Endodermal cell (in vitro differentiated cells): ENCODE measurements at regions not wholly inside any gene's neighbourhood (a gene's known extent, or its start where the extent isn't known, plus 50 kb on each side); places are given as distances from the start of the nearest gene placed in this dataset.

Experiments used
- DNase-seq: peaks from one replicate; pipeline ENCODE4 v3.0.0-alpha.2; 2017
- H3K27ac ChIP-seq: 2 replicates; pipeline ENCODE4 v1.5.1; 2013; ENCODE audit warnings: mild to moderate bottlenecking, low read depth, low read length, moderate library complexity
- H3K27me3 ChIP-seq: 2 replicates; pipeline ENCODE4 v1.6.1; 2013; ENCODE audit warnings: mild to moderate bottlenecking, low read length, moderate library complexity; ENCODE audit not compliant: insufficient read depth, control insufficient read depth, poor library complexity, severe bottlenecking
- H3K36me3 ChIP-seq: 2 replicates; pipeline ENCODE4 v1.7.0; 2013; ENCODE audit warnings: mild to moderate bottlenecking, low read length, moderate library complexity; ENCODE audit not compliant: control insufficient read depth, insufficient read depth
- H3K4me1 ChIP-seq: one replicate; pipeline ENCODE4 v1.7.0; 2013; ENCODE audit warnings: low read length; ENCODE audit not compliant: control insufficient read depth, insufficient read depth
- H3K4me3 ChIP-seq: 2 replicates; pipeline ENCODE4 v1.5.1; 2013; ENCODE audit warnings: mild to moderate bottlenecking, low read length, moderate library complexity
- H3K9ac ChIP-seq: 2 replicates; pipeline ENCODE4 v1.6.1; 2013; ENCODE audit warnings: mild to moderate bottlenecking, low read length, moderate library complexity; ENCODE audit not compliant: poor library complexity, severe bottlenecking; ENCODE audit errors: extremely low read depth
- H3K9me3 ChIP-seq: 2 replicates; pipeline ENCODE4 v1.6.1; 2013; ENCODE audit warnings: mild to moderate bottlenecking, low read length, moderate library complexity; ENCODE audit not compliant: control insufficient read depth
- H3K27ac Mint-ChIP-seq: 2 replicates; pipeline ENCODE4 v1.8.0; 2020; ENCODE audit warnings: mixed read lengths
- H3K27me3 Mint-ChIP-seq: 2 replicates; pipeline ENCODE4 v1.8.0; 2021; ENCODE audit warnings: mild to moderate bottlenecking, mixed read lengths; ENCODE audit not compliant: insufficient read depth
- H3K36me3 Mint-ChIP-seq: 2 replicates; pipeline ENCODE4 v1.8.0; 2020; ENCODE audit warnings: low read depth, mixed read lengths
- H3K4me1 Mint-ChIP-seq: 2 replicates; pipeline ENCODE4 v1.8.0; 2020; ENCODE audit warnings: mixed read lengths
- H3K4me3 Mint-ChIP-seq: 2 replicates; pipeline ENCODE4 v1.8.0; 2020; ENCODE audit warnings: mild to moderate bottlenecking, moderate library complexity, mixed read lengths
- H3K9me3 Mint-ChIP-seq: 2 replicates; pipeline ENCODE4 v1.8.0; 2020; ENCODE audit warnings: mild to moderate bottlenecking, mixed read lengths
- CTCF ChIP-seq: fragments of 200-600 bp; sonication (generic); conservative IDR thresholded peaks from 2 replicates; pipeline ENCODE4 v1.5.0; 2021; ENCODE audit warnings: antibody characterized with exemption, mild to moderate bottlenecking
- WGBS, 2 experiments: methylation state at CpG; one replicate each; pipeline versions ENCODE4 v1.1.5 to v1.1.7; 2013; ENCODE audit warnings: missing lambda C conversion rate in 2 of 2, mixed read lengths in 1 of 2; ENCODE audit not compliant: insufficient coverage in 1 of 2, insufficient read length in 1 of 2; 5-methylcytosine and 5-hydroxymethylcytosine counted together

- no peak overlapping the region for H3K4me3 ChIP-seq
- no peak overlapping the region for H3K9ac ChIP-seq
- H3K27me3 ChIP-seq = no peaks in the 10 kb centered on the region
- H3K36me3 ChIP-seq = no peaks in the 10 kb centered on the region
- Mint-ChIP-seq H3K36me3 (no peaks in the 10 kb centered on the region), H3K4me3 (no peak overlapping the region), H3K9me3 (no peaks in the 10 kb centered on the region), H3K27me3 (no peaks in the 10 kb centered on the region), H3K4me1 (peaks cover 5% of the 10 kb centered on the region), H3K27ac (no peak overlapping the region)
- no peak overlapping the region for H3K27ac ChIP-seq
- H3K4me1 ChIP-seq = no peaks in the 10 kb centered on the region
- WGBS, 2 experiments = 86 to 100% methylated on average over 1 to 5 of the region's 5 CpGs
- no peaks in the 10 kb centered on the region for H3K9me3 ChIP-seq
- no peak for TF ChIP-seq CTCF
- no peak for DNase-seq
These were observed 55.3 kb upstream of the TECRL start for GRCh38 chr4:64464581-64464980.
